ENCODE measurements at regions not wholly inside any gene's neighbourhood (a gene's known extent, or its start where the extent isn't known, plus 50 kb on each side); places are given as distances from the start of the nearest gene placed in this dataset.

DNA sequence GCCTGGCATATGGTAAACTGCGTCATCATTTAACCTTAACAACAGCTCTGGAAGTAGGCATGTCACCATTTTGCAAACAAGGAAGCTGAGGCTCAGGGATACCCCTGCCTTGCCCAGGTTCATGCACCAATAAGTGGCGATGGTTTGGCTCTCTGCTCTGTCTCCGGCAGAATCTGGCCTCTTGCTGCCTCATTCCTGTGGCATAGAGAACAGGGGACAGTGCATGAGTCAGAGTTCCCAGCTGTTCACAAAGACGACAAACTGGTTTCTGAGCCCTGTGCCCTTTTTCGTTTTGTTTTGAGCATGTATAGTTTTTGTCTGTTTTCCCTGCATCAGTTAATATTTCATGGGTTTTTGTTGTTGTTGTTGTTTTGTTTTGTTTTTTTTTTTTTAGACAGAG, 236.8 kb downstream of the OPA1 start:
- no peak for DNase-seq

DNA sequence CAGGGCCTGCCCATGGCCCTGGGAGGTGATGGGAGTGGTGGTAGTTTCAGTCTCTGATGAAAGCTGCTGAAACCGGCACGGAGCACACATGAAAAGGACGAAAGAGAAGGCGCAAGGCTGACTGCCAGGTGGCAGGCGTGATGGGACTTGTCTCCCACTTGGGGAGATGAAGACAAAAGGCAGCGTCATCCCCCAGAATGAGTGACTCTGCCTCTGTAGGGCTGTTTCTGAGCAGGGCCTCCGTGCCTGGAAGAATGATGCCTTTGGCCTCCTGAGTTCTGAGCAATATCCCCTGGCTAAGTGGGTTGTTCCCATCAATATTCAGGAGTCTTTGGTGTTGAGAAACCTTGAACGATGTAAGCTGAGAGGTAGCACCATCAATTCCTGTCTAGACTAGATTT, 237.8 kb downstream of the OPA1 start:
- peak; percentile 54 for DNase-seq

DNA sequence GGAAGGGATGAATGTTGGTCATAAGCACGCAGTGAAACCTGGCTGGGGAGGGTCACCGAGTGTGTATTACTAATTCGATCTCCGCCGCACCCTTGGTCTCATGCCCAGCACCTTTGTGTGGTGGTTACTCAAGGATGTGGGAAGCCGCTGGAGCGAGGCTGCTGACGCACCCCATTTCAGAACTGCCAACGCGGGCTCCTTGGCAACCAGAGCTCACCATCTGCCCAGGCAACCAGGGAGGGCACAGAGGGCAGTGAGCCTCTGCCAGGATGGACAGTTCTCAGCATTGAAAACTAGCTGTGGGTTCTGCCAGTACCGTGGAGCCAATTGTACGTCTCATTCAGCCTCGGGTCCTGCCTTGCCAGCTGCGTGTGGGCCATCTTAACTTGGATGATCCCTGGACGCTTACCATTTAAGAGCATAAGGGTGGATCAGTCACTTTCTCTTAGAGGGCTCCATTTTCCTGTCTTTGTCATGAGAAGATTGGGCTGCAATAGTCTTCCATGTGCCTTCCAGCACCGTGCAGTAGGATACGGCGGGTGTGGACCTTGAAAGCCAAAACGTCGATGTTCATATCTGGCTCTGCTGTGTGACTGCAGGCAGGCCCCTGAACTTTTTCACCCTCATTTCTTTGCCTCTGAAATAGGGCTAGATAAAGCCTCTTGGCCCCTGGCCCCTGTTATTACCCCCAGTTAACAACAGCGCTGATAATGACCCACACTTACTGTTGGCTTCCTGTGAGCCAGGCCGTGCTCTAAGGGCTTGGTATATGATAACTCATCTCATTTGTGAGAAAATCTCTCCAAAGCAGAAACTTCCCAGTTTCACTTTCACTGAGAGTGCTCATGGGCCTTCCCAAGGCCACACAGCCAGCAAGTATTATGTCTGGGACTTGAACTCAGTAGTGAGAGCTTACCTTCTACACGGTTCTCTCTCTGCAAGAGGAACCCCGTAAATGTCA, 238.8 kb downstream of the OPA1 start:
- DNase-seq, result peak; percentile 69

DNA sequence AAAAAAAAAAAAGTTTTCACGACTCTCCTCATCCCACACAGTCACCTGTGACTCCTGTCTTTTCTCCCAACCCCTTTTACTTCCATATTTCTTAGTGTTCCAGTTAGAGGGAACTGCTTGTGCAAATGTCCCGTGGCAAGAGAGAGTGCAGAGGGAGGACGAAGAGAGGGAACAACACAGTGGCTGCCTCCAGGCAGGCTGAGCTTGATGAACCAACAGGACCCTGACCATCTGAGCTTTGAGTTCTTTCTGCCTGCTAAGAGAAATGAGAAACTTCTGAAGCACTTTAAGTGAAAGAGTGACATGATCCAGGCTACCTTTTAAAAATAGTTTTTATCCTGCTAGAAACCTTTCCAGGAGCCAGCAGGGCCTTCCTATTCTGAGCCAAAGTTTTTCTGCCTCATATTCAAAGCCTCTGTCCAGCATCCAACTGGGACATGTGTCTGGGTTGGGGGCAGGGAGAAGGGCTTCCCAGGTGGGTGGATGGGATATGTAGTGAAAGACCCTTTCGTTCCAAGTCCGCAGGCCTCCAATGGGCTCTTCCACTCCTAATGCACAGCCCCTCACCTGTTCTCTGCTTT, 239.9 kb downstream of the OPA1 start:
- no peak for DNase-seq

DNA sequence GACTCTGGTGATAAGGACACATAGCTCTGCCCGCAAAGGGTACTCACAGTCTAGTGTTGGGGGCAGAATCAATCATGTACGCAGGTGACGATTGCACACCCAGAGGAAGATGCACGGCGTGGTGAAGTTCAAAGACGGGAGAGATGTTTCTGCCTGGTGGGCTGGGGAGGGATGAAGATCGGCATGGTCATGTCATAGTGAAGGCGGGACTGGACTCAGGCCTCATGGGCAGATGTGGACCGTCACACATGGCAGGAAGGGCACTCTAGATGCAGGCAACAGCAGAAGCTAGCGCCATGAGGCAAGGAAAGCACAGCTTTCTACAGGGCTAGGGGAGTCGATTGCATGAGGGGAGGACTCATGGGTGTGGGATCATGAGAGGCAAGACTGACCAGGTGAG, 240.6 kb downstream of the OPA1 start:
- DNase-seq, result no peak

DNA sequence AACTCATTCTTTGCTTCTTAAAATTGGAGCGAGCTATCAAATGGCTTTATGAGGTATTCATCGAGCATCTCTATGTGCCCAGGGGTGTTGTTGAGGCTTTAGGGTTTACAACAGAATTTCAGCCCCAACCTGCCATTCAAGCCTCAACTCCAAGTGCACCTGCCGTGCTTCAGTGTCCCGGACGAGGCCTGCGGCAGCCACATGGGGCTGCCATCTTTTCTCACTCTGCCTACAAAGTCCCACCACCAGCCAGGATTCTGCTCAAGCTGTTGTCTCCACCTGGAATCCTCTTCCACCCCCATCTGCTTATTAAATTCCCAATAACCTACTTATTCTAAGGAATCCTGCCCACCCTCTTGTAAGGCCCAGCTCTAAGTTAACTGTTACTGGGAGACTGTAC, 242.4 kb downstream of the OPA1 start:
- no peak for DNase-seq

DNA sequence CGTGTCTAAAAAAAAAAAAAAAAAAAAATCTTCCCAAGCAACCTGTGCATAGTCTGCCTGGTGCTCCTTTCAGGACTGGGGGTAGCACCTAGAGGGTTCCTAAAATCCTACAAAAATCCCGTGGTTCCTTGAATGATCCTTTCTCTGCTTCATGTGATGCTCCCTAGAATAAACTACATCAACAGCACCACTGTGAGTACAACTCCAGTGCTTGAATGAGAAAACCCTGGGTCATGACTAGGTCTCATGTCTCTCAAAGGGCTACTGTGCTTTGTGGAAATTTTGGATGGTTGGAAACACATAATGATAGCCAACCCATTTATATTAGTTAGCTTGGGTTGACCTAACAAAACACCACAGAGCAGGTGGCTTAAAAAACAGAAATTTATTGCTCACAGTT, 243.5 kb downstream of the OPA1 start:
- no peak for DNase-seq

DNA sequence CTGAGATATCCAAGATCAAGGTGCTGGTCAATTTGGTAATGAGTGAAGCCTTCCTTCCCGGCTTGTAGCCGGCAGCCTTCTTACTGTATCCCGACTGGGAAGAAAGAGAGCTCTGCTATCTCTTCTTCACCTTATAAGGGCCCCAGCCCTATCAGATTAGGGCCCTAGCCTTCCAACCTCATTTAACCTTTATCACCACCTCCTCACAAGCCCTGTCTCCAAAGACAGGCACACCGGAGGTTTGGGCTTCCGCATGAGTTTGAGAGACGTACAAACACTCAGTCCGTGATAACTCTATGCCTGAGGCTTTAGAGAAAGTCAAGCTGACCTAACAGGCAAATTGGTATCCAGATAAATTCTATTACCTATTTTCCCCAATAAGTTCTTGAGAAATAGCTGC, 243.9 kb downstream of the OPA1 start:
- no peak for DNase-seq

DNA sequence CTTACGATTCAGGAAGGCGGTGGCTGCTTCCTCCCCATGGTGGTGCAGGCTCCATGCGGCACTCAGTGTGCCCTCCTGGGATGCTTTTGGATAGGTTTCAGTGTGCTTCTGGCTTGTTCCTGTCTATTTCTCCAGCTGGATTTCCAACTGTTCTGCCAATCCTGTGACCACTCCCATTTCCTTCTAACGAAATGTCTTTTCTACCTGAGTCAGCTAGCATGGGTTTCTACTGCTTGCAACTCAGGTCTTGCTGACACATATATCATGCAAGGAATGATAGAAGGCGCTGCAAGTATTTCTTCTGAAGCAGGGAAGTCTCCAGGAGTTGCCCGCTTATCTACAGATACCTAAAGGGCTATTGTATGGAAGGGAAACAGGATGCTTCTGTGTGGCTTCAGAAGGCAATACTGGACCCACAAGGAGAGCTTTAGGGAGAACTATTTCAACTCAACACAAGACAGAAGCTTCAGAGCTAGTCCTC, 244.4 kb downstream of the OPA1 start:
- DNase-seq, result no peak

DNA sequence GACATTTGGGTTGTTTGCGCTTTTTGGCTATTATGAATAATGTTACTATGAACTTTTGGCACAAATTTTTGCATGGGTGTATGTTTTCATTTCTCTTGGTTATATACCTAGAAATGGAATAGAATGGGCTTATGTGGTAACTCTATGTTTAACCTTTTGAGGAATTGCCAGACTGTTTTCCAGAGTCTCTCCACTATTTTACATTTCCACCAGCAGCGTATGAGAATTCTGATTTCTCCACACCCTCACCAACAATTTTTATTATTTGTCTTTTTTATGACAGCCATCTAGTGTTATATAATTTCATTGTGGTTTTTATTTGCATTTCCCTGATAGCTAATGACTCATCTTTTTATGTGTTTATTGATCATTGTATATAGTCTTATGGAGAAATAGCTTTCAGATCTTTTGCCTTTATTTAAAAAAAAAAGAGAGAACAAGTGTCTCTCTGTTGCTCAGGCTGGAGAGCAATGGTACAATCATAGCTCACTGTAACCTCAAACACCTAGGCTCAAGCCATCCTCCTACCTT, 247.2 kb downstream of the OPA1 start:
- no peak for DNase-seq

DNA sequence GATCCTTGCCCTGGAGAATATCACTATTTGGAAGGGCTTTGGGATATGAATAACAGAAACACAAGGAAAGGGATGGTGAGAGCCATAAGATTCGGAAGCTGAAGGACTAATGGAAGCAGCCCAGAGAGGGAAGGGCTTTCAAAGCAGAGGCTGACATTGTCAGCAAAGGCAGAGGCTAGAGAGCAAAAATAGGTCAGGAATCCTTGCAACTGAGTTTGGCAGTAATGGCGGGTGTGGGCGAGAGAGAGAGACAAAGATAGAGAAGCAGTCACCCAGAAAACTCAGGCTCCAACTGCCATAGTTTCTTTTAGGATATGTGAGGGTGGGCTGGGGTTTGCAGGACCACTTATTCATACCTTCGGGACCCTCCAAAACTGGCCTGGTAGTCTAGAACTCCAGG, 248.6 kb downstream of the OPA1 start:
- no peak for DNase-seq

DNA sequence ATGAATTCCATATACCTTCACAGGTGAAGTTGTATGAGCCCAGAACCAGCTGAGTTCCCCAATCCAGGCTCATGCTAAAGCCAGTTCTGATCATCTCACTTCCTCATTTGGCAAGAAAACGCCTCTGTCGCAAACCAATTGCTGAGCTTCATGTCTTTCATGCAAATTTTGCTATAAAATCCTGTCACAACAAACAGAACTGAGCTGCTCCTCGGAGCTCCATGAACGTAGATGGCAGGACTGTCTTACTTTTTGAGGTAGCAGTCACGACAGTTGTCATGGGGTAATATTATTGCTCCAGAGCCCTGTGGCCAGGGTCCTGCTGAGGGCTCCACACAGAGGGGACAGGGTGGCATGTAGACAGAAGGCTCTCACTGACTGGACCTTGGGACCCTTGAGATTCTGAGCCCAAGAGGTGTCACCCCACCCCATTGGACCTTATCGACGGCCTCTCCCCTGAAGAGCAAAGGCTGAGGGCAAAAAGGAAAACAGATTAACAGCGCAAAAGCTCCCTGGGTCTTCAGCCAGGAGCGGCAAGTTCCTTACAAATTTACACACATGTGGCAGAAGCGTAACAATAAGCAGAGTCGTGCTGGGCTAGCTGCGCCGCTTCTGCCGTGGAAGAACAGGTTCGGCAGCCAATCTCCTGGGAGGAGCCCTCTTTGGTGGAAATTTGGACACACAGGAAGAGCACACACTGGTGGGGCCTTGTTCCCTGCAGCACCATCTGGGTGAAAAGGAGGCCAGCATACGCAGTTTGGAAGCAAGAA, 249.2 kb downstream of the OPA1 start:
- no peak for DNase-seq

DNA sequence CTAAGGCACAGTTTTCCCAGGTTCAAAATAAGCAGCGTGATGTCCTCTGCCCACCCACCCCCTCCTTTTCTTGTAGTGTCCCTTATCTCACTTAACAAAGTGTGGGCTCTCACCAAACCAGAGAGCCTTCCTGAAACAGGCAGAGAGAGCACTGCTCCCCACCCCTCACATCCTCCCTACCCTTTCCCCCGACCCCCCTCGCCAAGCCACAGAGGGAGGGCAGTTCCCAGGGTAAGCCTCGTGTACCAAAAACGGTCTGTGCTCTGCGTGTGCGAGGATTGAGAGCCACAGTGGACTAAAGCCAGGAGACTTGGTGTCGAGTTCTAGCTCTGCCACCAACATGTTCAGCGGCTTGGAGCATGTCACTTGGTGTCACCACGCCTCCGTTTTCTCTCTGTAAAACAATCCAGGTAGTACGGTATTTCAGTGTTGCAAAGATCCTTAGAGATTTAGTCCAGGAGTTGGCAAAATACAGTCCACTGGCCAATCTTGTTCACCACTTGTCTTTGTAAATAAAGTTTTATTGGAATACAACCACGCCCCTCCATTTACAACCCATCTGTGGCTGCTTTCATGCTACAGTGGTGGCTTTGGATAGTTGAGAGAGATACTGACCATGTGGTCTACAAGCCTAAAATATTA, 249.9 kb downstream of the OPA1 start:
- no peak for DNase-seq

DNA sequence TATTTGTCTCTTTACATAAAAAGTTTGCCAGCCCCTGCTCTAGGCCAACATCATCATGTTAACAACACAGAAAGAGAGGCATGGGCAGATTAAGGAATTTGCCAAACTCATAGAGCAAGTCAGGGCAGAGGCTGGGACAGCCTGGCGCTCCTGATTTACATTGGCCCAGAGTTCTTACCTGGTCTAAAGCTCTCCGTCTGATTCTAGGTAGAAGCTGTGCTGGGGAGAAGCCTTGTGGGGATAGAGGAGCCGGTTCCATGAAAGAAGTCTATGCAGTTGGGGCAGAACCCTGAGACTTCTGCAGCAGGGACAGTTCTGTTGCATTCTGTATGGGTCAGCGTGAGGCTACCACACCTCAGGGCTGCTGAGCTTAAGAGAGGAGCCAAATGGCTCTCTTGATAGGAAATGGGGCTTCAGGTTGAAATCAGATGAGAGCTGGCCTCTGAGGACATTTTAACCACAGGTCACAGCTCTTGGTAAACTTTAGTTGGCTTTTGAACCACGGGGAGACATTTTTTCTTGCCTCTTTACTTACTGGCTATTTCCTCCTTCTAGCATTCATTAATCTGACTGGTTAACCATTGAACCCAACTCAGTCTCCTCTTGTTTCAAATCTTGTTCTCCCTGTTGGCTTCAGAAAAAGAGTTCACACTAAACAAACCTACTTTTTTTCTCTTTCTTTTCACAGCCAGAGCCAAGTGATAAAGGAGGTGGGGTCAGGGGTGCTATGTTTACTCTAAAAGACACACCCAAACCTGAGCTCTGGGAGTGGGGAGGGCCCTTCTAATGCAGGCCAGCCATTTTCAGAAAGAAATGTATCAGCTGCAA, 250.7 kb downstream of the OPA1 start:
- no peak for DNase-seq

DNA sequence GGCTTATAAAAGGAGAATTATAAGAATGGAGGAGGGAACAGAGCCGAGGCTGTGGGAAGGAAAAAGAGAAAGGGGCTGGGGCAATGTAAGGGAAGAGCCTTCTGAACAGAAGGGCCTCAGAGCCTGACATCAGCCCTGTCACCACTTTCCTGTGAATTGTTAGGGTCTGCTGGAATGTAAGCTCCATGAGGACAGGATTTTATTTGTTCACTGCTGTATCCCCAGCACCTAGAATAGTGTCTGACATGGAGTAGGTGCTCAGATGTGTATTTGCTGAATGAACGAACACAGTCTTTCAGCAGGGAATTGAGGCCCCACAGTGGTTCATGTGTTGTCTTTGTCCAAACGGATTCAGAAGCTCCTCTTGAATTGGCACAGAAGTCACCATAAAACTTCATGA, 251.5 kb downstream of the OPA1 start:
- no peak for DNase-seq

DNA sequence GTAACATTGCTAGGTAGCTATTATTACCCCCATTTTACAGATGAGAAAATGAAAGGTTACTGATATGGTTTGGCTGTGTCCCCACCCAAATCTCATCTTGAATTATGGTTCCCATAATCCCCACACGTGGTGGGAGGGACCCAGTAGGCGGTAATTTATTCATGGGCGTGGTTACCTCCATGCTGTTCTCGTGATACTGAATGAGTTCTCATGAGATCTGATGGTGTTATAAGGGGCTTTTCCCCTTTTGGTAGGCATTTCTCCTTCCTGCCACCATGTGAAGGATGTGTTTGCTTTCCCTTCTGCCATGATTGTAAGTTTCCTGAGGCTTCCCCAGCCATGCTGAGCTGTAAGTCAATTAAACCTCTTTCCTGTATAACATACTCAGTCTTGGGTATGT, 252.1 kb downstream of the OPA1 start:
- no peak for DNase-seq

DNA sequence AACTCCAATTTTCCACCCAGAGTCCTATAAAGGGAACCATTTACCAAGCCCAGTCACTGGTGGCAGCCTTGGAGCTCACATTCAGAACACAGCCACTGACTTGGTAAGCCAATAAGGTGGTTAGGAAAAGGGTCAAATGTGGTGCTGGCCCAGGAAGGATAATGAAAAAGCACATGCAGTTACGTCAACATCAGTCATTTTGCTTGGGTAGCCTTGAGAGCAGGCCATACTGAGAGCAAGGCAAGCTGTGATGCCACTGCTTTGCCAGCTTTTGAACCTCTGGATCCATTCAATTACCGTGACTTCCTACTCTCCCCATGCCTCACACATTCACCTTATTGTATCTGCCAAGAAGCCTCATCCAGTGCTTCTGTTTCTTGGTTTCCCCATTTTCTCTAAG, 253.6 kb downstream of the OPA1 start:
- DNase-seq, result no peak

DNA sequence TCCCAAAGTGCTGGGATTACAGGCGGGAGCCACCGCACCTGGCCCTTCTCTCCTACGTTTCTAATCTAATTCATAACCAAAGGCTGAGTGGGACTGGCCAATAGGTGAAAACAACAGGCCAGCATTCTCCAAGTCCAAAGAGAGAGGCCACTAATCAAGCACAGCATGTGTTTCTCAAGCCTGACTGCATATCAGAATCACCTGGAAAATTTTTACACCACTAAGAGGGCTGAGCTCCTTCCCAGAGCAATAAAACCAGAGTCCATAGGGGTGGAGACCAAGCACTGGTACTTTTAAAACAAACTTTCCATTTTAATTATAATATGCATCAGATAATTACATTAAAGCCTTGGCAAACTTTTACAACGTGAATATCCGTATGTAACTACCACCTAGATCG, 254.4 kb downstream of the OPA1 start:
- no peak for DNase-seq

DNA sequence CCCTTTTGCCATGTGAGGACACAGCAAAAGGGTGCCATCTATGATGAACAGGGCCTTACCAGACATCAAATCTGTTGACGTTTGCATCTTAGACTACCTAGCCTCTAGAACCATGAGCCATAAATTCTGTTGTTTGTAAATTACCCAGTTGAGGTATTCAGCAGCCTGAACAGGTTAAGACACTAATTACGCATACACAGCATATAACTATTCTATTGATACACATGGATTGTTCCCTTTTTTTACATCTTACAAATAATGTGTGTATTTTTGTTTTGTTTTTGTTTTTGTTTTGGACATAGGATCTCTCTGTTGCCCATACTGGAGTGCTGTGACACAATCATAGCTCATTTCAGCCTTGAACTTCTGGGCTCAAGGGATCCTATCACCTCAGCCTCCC, 255.5 kb downstream of the OPA1 start:
- DNase-seq, result no peak

DNA sequence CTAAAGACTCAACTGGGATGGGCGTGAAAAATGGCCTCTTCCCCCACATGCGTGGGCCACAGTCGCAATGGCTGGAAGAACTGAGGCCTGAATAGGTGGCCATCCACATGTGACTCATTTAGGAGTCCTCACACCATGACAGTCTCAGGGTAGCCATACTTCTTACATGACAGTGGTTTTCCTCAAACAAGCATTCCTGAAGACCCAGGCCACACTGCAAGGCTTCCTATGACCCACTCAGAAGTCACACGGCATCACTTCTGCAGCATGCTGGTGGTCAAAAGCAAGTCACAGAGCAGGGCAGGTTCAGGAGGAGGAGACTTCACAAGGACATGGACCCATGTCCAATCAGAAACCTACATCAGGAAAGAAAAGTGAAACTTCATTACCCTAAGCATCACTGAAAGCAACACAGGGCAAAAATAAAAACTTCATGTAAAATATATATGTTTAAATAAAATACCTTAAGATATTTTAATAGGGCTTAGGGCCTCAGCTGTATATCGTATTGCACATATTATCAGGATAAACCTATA, 257.1 kb downstream of the OPA1 start:
- no peak for DNase-seq

DNA sequence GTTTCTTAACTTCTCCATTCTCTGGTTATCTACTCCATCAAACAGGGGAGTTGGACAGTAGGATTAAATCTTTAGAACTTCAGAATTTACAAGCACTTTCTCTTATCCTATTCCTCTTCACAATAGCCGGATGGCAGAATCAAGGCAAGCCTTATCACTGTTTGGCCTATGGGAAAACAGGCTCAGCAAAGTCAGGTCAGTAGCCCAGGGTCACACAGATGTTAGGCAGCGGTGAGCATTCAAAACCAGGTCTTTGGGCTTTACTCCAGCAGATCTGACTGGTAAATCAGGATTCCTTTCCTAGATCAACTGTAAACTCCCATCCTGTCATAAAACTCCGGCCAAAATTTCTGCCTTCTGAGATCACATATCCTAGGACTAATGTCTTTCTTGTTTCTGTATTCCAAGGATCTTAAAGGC, 258.4 kb downstream of the OPA1 start:
- no peak for DNase-seq

Measured in NCI-H2029 (cell line).